ENCODE measurements at regions not wholly inside any gene's neighbourhood (a gene's known extent, or its start where the extent isn't known, plus 50 kb on each side); places are given as distances from the start of the nearest gene placed in this dataset.

DNA sequence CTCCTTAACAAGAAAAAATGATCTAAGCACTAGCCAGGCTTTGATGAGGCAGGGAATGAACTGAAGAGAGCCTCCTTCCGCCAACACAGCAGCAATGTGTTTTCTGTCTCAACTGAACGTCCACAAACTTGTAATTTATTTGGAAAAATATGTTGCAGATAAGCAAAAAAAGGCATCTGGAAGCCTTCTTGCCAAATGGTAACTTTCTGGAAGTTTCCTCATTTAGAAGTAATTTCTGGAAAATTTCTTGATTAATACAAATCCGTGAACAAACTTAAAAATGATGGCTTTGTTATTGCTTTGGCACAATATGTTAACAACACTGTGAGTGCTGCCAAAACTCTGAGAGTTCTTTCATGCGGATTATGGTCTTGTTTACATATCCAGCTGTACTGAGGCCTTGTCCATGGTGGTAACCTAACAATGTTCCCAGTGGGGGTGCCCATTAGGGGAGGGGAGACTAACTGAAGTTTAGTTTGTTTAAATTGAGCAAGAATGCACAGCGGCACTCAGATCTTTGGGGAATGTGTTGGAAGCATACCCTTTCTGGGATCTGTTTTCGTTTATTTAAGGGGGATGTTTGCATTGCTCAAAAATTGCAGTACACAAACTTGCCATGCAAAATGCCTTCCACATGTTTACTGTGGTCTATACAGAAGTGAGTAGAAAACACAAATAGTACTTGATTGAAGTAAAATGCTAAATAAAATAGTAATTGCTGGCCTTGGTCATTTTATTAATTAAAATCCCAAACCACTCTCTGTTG is 334.7 kb downstream of the NR2F1-AS1 start:
- intact Hi-C loops (cut with micrococcal nuclease; ENCODE audit: unreplicated experiment): no loop called here
- Histone ChIP-seq H3K27me3 (replicated peaks in 1 of 2; ENCODE audit: control insufficient read depth in 2 of 2, insufficient read depth in 2 of 2, low read length in 1 of 2) (no peaks in the 10 kb centered on the region), H3K9ac (ENCODE audit: control insufficient read depth, insufficient read depth, low read length) (no peak overlapping the region), H3K79me2 (ENCODE audit: control insufficient read depth, insufficient read depth, low read length) (no peaks in the 10 kb centered on the region), H3K9me3 (replicated peaks; ENCODE audit: control insufficient read depth, insufficient read depth, low read length) (no peaks in the 10 kb centered on the region), H3K4me3 (no peak overlapping the region), H4K20me1 (ENCODE audit: control insufficient read depth, insufficient read depth) (no peaks in the 10 kb centered on the region), H3K27ac (ENCODE audit: control insufficient read depth, insufficient read depth) (no peak overlapping the region), H3K36me3 (ENCODE audit: control insufficient read depth in 2 of 2, insufficient read depth in 2 of 2, low read length in 1 of 2) (no peaks in the 10 kb centered on the region), H3K4me1 (ENCODE audit: control insufficient read depth, insufficient read depth, low read length) (no peaks in the 10 kb centered on the region), H2AFZ (ENCODE audit: control insufficient read depth, low read depth, low read length) (no peak overlapping the region), H3K4me2 (ENCODE audit: control insufficient read depth, insufficient read depth) (no peak overlapping the region)
- POLR2A ChIA-PET: no interaction called here
- CTCF ChIA-PET: no interaction called here
- RAD21 ChIA-PET (ENCODE audit: unreplicated experiment): no interaction called here
- FAIRE-seq: no peak
- TF ChIP-seq RCOR1 (conservative IDR thresholded peaks at IDR 0.05; ENCODE audit: low read depth, low read length) (no peak), ASH2L (IDR thresholded peaks at IDR 0.05; ENCODE audit: borderline replicate concordance, low read depth) (no peak), ATF2 (IDR thresholded peaks at IDR 0.05; ENCODE audit: low read length) (no peak), FOXM1 (IDR thresholded peaks at IDR 0.05; ENCODE audit: low read depth, low read length) (no peak), HDAC2 (IDR thresholded peaks at IDR 0.05) (no peak), POU2F2 (IDR thresholded peaks at IDR 0.05; ENCODE audit: borderline replicate concordance, low read depth, low read length) (no peak), USF1 (IDR thresholded peaks at IDR 0.05; ENCODE audit: borderline replicate concordance, extremely low read length, insufficient read depth, low read depth, low read length) (no peak), ZNF217 (IDR thresholded peaks at IDR 0.05) (no peak), POLR2AphosphoS5 (IDR thresholded peaks at IDR 0.05; ENCODE audit: low read length) (no peak), ZNF24 (IDR thresholded peaks at IDR 0.05) (no peak), RELB (IDR thresholded peaks at IDR 0.05; ENCODE audit: low read depth) (no peak), SUPT20H (IDR thresholded peaks at IDR 0.05; ENCODE audit: borderline replicate concordance, control insufficient read depth, low read depth, low read length) (no peak), NR2F1 (conservative IDR thresholded peaks at IDR 0.05) (no peak), SUZ12 (IDR thresholded peaks at IDR 0.05; ENCODE audit: unreplicated experiment) (no peak)
- TF ChIP-seq, protein P1, sequence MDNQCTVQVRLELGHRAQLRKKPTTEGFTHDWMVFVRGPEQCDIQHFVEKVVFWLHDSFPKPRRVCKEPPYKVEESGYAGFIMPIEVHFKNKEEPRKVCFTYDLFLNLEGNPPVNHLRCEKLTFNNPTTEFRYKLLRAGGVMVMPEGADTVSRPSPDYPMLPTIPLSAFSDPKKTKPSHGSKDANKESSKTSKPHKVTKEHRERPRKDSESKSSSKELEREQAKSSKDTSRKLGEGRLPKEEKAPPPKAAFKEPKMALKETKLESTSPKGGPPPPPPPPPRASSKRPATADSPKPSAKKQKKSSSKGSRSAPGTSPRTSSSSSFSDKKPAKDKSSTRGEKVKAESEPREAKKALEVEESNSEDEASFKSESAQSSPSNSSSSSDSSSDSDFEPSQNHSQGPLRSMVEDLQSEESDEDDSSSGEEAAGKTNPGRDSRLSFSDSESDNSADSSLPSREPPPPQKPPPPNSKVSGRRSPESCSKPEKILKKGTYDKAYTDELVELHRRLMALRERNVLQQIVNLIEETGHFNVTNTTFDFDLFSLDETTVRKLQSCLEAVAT (IDR thresholded peaks at IDR 0.05): no peak
- TF ChIP-seq, protein P2, sequence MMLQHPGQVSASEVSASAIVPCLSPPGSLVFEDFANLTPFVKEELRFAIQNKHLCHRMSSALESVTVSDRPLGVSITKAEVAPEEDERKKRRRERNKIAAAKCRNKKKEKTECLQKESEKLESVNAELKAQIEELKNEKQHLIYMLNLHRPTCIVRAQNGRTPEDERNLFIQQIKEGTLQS (IDR thresholded peaks at IDR 0.05; ENCODE audit: borderline replicate concordance, extremely low read depth, low read depth, low read length): no peak
- no TSS peak for BruUV-seq (replicated peaks)
- in situ Hi-C loops (cut with MboI): no loop called here
- no peak for DNase-seq (ENCODE audit: low read depth, low spot score)
- no peak for ATAC-seq
- SMC1A ChIA-PET (ENCODE audit: uncharacterized antibody, unreplicated experiment): no interaction called here
- WGBS (ENCODE audit: insufficient coverage, insufficient replicate concordance, low lambda C conversion rate, missing lambda C conversion rate): 18% methylated on average over 6 of the region's 6 CpGs

Data from GM12878 (cell line).